Lower leg skin (tissue), 3 donors: ENCODE measurements at regions not wholly inside any gene's neighbourhood (a gene's known extent, or its start where the extent isn't known, plus 50 kb on each side); places are given as distances from the start of the nearest gene placed in this dataset.

Experiments
- CTCF ChIP-seq, 3 donors: fragments of 450-650 bp; IDR thresholded peaks; one replicate each; pipeline ENCODE4 v1.5.1; 2016; ENCODE audit warnings: antibody characterized with exemption in 3 of 3, mild to moderate bottlenecking in 3 of 3, moderate library complexity in 2 of 3
- POLR2A ChIP-seq, 2 donors: fragments of 450-650 bp; IDR thresholded peaks; one replicate each; pipeline ENCODE4 v1.6.1; 2016 to 2017; ENCODE audit warnings: antibody characterized with exemption in 2 of 2, mild to moderate bottlenecking in 1 of 2, moderate library complexity in 1 of 2

- TF ChIP-seq CTCF (IDR thresholded peaks at IDR 0.05) (no peak), POLR2A (IDR thresholded peaks at IDR 0.05) (no peak)
These were observed 659.0 kb upstream of the ARRDC3 start for GRCh38 chr5:92041911-92042660.
